H1 (cell line): ENCODE measurements at regions not wholly inside any gene's neighbourhood (a gene's known extent, or its start where the extent isn't known, plus 50 kb on each side); places are given as distances from the start of the nearest gene placed in this dataset.

Experiments
- BACH1 ChIP-seq: IDR thresholded peaks from 2 replicates; pipeline ENCODE4 v1.6.1; 2012; ENCODE audit warnings: low read length, improper control_type of control experiment
- BCL11A ChIP-seq, 2 experiments: IDR thresholded peaks; one replicate each; pipeline ENCODE4 v1.6.1; 2011; ENCODE audit warnings: low read depth in 2 of 2, low read length in 2 of 2, mild to moderate bottlenecking in 2 of 2
- CBX8 ChIP-seq: fragments of 300-800, 300-1000 bp; sonication (generic); IDR thresholded peaks from 2 replicates; pipeline ENCODE4 v1.7.1; 2016; ENCODE audit warnings: low read depth, low read length, borderline replicate concordance
- CHD1 ChIP-seq: IDR thresholded peaks from 2 replicates; pipeline ENCODE4 v1.6.1; 2012; ENCODE audit warnings: low read depth, low read length, improper control_type of control experiment
- CHD2 ChIP-seq: IDR thresholded peaks from 2 replicates; pipeline ENCODE4 v1.6.1; 2012; ENCODE audit warnings: low read length, improper control_type of control experiment
- EGR1 ChIP-seq: IDR thresholded peaks from 2 replicates; pipeline ENCODE4 v1.6.1; 2011; ENCODE audit warnings: low read depth, low read length, borderline replicate concordance
- KDM5A ChIP-seq: fragments of 200-600 bp; IDR thresholded peaks from 2 replicates; pipeline ENCODE4 v1.7.1; 2012; ENCODE audit warnings: mild to moderate bottlenecking, low read length, inconsistent platforms, mixed read lengths
- PHF8 ChIP-seq: fragments of 200-600 bp; sonication (generic); conservative IDR thresholded peaks from 2 replicates; pipeline ENCODE4 v1.7.1; 2012; ENCODE audit warnings: low read depth, mild to moderate bottlenecking, inconsistent platforms, low read length, moderate library complexity
- RBBP5 ChIP-seq: IDR thresholded peaks from 2 replicates; pipeline ENCODE4 v1.7.1; 2012; ENCODE audit warnings: low read depth, mild to moderate bottlenecking, inconsistent platforms, low read length, moderate library complexity, borderline replicate concordance
- RXRA ChIP-seq: IDR thresholded peaks from 2 replicates; pipeline ENCODE4 v1.6.1; 2011; ENCODE audit warnings: low read depth, mild to moderate bottlenecking, low read length, moderate library complexity; ENCODE audit not compliant: insufficient read depth
- TF ChIP-seq, protein P1 (sequence below): fragments of 300-600 bp; sonication (generic); IDR thresholded peaks from 2 replicates; pipeline ENCODE4 v1.7.1; 2012; ENCODE audit warnings: low read length, moderate library complexity, mild to moderate bottlenecking, inconsistent platforms; ENCODE audit not compliant: insufficient replicate concordance

DNA sequence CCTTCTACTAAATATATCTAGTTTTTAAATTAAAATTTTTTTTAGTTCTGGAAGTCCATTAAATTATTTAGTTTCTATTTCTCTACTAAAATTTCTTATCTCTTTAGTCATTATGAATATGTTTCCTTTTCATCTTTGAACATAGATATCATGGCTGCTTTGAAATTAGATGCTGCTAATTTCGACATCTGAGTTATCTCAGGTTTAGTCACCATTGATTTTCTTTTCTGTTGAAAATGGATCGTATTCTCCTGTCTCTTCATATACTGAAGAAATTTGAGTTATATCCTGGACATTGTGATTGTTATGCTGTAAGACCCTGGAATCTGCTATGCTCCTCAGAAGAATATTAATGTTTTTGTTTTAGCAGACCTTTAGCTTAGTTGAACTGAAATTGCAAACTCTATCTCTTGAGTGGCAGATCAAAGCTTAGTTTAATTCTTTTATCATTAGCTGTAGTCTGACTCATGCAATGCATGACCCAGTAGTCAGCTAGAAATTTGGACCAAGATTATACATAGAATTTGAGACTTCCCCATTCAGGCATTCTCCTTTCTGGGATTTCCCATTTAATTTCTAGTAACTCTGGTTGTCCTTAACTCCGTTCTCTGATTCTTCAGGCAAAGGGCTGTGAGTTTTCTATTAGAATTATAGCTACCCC lies 439.8 kb upstream of the IL12A start (continued):
- TF ChIP-seq, protein P1, sequence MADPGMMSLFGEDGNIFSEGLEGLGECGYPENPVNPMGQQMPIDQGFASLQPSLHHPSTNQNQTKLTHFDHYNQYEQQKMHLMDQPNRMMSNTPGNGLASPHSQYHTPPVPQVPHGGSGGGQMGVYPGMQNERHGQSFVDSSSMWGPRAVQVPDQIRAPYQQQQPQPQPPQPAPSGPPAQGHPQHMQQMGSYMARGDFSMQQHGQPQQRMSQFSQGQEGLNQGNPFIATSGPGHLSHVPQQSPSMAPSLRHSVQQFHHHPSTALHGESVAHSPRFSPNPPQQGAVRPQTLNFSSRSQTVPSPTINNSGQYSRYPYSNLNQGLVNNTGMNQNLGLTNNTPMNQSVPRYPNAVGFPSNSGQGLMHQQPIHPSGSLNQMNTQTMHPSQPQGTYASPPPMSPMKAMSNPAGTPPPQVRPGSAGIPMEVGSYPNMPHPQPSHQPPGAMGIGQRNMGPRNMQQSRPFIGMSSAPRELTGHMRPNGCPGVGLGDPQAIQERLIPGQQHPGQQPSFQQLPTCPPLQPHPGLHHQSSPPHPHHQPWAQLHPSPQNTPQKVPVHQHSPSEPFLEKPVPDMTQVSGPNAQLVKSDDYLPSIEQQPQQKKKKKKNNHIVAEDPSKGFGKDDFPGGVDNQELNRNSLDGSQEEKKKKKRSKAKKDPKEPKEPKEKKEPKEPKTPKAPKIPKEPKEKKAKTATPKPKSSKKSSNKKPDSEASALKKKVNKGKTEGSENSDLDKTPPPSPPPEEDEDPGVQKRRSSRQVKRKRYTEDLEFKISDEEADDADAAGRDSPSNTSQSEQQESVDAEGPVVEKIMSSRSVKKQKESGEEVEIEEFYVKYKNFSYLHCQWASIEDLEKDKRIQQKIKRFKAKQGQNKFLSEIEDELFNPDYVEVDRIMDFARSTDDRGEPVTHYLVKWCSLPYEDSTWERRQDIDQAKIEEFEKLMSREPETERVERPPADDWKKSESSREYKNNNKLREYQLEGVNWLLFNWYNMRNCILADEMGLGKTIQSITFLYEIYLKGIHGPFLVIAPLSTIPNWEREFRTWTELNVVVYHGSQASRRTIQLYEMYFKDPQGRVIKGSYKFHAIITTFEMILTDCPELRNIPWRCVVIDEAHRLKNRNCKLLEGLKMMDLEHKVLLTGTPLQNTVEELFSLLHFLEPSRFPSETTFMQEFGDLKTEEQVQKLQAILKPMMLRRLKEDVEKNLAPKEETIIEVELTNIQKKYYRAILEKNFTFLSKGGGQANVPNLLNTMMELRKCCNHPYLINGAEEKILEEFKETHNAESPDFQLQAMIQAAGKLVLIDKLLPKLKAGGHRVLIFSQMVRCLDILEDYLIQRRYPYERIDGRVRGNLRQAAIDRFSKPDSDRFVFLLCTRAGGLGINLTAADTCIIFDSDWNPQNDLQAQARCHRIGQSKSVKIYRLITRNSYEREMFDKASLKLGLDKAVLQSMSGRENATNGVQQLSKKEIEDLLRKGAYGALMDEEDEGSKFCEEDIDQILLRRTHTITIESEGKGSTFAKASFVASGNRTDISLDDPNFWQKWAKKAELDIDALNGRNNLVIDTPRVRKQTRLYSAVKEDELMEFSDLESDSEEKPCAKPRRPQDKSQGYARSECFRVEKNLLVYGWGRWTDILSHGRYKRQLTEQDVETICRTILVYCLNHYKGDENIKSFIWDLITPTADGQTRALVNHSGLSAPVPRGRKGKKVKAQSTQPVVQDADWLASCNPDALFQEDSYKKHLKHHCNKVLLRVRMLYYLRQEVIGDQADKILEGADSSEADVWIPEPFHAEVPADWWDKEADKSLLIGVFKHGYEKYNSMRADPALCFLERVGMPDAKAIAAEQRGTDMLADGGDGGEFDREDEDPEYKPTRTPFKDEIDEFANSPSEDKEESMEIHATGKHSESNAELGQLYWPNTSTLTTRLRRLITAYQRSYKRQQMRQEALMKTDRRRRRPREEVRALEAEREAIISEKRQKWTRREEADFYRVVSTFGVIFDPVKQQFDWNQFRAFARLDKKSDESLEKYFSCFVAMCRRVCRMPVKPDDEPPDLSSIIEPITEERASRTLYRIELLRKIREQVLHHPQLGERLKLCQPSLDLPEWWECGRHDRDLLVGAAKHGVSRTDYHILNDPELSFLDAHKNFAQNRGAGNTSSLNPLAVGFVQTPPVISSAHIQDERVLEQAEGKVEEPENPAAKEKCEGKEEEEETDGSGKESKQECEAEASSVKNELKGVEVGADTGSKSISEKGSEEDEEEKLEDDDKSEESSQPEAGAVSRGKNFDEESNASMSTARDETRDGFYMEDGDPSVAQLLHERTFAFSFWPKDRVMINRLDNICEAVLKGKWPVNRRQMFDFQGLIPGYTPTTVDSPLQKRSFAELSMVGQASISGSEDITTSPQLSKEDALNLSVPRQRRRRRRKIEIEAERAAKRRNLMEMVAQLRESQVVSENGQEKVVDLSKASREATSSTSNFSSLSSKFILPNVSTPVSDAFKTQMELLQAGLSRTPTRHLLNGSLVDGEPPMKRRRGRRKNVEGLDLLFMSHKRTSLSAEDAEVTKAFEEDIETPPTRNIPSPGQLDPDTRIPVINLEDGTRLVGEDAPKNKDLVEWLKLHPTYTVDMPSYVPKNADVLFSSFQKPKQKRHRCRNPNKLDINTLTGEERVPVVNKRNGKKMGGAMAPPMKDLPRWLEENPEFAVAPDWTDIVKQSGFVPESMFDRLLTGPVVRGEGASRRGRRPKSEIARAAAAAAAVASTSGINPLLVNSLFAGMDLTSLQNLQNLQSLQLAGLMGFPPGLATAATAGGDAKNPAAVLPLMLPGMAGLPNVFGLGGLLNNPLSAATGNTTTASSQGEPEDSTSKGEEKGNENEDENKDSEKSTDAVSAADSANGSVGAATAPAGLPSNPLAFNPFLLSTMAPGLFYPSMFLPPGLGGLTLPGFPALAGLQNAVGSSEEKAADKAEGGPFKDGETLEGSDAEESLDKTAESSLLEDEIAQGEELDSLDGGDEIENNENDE, result no peak
- TF ChIP-seq CHD1 (no peak), CHD2 (no peak), BCL11A (IDR thresholded peaks at IDR 0.05; ENCODE audit: low read depth in 2 of 2, low read length in 2 of 2) (no peak), RXRA (no peak), CBX8 (no peak), EGR1 (no peak), RBBP5 (no peak), KDM5A (no peak), PHF8 (no peak), BACH1 (no peak)
